Suppressor macrophage (primary cell): ENCODE measurements at regions not wholly inside any gene's neighbourhood (a gene's known extent, or its start where the extent isn't known, plus 50 kb on each side); places are given as distances from the start of the nearest gene placed in this dataset.
"Not testable (repeated sequence)": the region's sequence is repeated elsewhere in the genome, so short reads cannot be mapped to it uniquely, and the experiment has no call there.

Experiments used
- DNase-seq, 4 experiments: peaks; one replicate each; pipeline ENCODE4 v3.0.0-alpha.2; 2020 to 2022

DNA sequence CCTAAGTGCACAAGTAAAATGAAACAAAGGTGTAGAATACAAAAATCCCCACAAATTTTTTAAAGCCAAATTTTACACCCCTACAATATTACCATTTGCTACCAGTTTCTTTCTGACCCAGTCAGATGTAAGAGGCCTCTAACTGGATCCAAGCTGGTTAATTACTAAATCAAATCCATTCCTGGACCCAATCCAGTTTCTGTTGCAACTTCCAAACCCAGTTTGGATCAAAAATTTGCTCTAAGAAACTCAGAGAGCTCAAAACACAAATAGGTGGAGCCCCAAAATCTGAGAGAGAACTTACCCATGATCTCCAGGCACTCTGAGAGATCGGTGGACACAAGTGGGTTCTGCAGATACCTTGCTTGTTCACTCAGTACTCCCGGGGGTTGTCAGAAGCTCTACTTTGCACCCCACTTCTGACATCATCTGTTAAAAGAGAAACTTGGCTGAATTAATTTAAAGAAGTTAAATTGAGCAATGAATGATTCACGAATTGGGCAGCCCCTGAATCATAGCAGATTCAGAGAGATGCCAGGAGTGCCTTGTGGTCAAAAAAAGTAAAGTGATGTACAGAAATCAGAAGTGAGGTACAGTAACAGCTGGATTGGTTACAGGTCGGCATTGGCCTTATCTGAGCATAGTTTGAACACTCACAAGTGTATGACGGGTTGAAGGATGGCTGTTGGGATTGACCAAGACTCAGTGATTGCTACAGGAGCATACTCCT is 448.0 kb downstream of the KCNT2 start:
- DNase-seq = no peak

DNA sequence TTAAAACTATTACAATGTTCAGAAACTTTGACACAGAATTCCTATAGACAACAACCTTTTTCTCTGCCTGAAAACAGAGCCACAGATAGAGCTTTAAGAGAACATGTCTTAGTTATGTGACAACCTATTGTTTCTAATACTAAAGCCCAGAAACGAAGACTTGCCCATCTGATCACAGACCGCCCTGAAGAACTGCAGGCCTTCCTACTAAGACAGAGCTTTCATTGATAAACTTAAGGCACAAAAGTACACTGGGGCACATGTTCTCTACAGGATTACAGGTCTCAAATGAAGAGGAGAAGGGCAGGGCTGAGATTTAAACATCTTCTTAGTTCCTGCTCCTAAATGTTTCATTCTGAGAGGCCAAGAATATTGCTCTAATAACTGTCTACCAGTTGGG is 452.7 kb downstream of the KCNT2 start:
- DNase-seq = no peak

DNA sequence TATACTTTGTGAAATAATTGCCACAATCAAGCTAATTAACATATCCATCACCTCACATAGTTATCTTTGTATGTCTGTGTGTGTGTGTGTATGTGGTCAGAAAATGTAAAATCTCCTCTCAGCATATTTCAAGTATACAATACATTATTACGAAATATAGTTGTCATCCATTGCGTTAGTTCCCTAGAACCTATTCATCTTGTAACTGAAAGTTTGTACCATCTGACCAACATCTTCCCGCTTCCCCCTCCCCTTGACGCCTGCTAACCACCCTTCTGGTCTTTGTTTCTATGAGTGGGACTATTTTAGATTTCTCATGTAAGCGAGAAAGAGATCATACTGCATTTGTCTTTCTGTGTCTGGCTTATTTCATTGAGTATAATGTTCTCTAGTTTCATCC is 455.3 kb downstream of the KCNT2 start:
- DNase-seq = peak; percentile 8 to 41 (median 26)

DNA sequence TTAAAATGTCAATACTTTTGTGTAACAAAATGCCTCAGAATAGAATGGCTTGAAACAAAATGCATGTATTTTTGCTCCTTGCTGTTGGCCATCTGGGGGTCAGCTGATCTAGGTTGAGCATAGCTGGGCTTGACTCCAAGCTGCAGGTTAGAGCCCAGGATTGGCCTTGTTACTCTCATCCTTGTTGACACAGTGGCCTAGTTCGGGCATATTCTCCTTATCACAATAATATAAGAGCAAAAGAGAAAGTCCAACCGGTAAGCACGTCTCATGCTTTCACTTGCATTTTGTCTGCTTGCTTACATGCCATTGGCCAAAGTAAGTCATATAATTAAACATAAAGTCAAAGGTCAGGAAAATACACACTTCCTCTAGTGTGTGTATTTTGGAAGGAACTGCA is 456.2 kb downstream of the KCNT2 start:
- DNase-seq = peak in 1 of 4 experiments; percentile 3

DNA sequence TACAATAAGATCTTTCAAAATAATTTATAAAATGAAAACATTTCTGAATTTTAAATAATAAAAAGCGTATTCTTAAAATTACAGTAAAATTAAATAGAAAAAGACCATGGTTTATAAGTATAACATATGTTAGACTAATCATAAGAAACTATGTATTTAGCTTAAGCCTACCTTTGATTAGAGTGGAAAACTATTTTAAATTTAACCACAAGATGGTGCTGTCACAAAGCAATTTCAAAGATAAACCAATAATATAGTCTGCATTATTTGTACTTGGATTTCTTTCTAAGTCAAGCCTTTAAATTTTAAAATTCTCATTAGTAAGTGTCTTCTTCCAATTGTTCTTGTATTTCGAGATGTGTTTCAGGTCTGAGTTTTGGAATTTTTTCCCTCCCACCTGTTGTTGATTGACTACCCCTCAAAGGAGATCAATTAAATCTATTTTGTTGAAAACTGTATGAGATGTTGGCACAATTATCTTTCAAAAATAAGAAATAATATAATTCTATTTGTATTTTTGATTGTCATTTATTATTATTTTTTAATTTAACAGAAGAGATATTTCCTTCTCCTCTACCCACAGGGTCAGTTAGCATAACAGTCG is 459.8 kb downstream of the KCNT2 start:
- peak in 3 of 4 experiments; percentile 14 to 59 (median 54) for DNase-seq

DNA sequence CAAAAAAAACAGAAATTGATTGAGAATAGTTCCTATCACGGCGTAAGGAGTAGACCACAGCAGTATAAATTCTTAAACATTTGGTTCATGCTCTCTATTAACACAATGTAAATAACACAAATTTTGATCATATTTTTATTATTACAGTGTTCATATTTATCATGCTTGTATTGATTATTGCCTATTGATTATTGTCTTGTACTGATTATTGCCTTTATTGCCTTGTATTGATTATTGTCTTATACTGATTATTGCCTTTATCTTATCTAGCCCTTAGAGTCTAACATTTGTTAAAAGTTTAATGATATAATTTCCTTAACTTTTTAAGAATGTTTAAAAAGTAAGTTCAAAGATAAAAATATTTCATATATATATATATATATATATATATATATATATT is 460.7 kb downstream of the KCNT2 start:
- DNase-seq = no peak

DNA sequence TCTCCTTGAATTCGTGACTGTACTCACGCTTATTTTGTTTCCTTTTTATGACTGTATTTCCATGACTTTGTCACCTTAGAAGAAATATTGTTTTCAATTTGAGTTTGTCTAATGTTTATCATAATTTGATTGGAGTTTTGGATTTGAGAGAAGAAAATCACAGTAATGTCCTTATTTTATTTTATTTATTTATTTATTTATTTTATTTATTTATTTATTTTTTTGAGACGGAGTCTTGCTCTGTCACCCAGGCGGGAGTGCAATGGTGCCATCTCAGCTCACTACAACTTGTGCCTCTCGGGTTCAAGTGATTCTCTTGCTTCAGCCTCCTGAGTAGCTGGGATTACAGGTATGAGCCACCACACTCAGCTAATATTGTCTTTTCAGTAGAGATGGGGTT is 463.1 kb downstream of the KCNT2 start:
- DNase-seq = not testable (repeated sequence)

DNA sequence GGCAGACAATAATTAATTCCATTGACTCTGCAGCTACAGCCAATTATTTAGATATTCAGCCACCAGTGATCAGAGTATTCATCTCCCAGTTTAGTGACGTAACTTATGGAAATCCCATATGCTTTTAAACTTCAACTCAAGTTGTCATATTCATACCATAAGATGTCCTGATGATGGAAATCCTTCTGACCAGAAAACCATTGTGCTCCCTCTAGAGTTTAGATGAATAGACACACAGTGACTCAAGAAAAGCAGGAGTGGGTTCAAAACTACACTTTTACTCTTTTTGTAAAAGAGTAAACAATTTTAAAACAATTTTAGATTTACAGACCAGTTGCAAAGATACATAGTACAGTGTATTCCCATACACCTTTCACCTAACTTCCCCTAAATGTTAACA is 463.7 kb downstream of the KCNT2 start:
- no peak for DNase-seq

DNA sequence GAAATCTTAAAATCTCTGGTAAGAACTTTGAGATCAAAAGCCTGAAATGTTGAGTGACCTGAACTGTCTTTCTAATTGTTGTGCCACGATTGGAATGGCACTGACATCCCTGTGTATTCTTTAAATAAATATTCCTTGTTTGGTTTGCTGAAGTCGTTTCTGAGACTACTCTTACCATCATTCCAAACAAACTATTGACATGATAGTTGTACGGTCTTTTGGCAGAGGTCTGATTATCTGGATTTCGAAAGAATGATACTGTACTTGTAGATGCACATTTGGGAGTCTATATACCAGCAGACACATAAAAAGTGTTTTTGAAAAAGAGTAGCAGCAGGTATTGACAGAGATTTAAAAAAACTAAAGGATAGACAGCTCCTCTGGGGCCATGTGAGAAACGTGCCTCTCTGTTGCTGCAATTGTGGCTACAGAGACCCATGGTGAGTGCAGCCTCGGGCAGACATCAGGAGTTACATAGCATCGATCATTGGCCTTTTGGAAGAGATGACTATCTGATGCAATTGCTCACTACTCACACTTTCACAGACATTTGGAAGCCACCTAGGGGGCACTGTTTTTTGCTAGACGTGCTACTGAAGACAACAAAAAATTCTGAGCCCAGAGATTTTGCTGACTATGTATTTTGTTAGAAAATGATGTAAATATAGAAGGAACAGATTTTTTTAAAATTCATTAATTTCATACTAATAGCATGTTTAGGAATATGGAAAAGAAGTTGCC is 464.5 kb downstream of the KCNT2 start:
- DNase-seq = no peak

DNA sequence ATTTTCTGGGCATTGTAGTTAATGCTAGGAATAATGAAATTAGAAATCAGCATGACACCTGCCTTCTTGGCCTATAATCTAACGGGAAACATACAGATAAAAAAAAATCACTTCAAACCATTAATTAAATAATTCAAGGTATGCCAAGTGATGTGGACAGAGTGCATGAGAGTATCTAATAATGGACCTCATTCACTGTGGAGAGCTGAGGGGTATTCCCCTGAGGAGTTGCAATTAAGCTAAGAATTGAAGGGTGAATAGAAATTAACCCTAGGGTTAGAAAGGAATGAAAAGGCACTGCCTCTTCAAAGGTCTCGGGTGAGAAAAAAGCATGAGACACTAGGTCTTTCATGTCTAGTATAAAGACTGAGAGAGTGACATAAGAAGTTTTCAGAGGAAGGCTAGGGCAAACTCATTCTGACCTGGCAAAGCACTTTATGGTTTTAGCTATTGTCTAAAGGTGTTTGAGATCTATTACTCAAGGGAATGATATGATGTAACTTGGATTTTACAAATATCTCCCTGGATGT is 466.1 kb downstream of the KCNT2 start:
- DNase-seq = no peak

DNA sequence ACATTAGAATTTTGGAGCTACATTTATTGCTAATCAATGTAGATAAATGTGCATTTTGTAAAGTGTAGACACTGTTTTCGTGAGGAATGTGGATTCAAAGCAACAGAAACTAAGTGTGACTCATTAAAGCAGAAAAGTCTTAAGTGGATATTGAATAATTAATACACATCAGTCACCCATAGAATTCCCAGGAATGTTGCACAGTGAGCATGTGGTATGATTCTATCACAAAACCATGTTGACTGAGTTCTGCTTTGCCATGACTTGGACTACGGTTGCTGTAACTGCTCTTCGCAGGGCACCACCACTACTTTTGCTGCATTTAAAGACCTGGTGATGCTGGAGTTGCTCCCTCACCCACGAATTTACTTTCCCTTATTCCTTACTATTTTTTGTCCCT is 471.8 kb downstream of the KCNT2 start:
- no peak for DNase-seq

DNA sequence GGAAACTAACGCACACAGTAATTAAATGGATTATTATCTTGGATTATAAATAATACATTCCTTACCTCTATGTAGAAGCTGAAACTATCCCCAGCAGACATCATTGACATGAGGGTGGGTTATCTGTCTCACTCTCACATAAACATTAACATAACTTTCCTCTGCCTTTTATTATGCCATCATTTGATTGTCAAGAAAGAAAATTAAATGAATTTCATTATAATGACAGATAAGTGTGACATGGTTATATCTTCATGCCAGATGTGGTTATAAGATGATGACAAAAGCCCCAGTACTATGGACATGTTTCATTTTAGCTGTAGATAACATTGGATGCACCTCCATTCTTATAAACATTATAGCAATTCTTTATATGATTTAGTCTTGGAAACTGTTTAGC is 476.5 kb downstream of the KCNT2 start:
- DNase-seq = no peak

DNA sequence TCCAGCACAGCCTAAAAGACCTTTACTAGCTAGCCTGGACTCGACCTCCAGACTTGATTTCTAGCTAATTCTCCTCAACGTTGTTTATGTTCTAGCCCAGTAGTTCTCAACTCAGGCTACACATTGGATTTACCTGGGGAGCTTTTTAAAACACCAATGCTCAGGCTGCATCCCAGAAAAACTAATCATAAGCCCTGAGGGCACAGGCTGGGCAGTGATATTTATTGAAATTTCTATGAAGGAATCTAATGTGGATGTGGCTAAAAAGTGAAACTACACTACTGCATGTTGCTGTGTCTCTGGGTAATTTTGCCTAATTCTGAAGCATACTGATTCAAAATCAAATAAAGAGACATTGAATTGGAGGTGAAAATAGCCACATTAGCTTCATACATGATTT is 479.4 kb downstream of the KCNT2 start:
- no peak for DNase-seq

DNA sequence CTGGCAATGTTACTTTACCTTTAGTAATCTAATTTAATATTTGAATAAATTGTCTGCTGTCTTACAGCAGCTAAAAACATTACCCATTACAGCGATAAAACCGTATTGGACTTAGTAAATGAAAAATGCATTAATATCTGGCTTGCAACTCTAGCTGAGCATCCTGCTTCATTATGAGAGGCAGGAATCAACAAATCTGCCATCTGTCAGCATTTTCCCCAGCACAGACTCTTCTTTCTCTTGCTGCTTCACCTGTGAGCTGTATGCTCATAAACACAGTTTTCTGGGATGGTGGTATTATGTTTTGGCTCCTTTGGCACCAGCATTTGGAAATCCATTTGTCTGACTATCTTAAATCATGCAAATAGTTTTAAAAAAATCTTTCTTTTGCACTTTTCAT is 487.1 kb downstream of the KCNT2 start:
- DNase-seq = no peak

DNA sequence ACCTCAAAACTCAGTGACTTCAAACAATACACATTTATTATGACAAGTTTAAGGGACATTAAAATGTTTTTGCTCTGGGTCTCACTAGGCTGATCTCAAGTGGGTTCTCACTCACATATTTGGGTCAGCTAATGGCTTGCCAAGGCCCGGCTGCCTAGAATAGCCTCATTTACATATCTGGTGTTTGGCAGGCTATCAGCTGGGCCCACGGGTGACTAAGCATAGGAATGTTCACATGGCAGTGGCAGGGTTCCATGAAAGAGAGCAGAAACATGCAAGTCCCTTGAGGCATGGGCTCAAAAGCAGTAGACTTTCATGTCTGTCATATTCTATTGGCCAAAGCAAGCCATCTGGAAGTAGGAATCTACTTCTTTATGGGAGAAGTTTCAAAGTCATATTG is 492.6 kb downstream of the KCNT2 start:
- no peak for DNase-seq

DNA sequence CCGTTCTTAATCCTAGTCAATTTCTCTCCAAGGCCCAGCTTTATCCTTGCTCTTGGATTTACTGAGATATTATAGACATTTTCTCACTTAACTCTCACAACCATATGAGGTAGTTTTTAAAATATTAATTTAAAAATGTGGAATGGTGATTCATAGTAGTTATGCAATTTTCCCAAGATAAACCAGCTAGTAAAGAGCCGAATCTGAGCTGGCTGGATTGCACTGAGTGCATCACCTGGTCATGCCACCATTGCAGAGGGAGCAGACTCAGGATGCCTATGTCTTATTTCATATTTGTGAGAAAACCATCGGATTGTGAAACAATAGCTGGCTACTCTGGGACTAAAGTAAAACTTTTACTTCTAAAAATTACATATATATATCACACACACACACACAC is 494.0 kb downstream of the KCNT2 start:
- DNase-seq = no peak

DNA sequence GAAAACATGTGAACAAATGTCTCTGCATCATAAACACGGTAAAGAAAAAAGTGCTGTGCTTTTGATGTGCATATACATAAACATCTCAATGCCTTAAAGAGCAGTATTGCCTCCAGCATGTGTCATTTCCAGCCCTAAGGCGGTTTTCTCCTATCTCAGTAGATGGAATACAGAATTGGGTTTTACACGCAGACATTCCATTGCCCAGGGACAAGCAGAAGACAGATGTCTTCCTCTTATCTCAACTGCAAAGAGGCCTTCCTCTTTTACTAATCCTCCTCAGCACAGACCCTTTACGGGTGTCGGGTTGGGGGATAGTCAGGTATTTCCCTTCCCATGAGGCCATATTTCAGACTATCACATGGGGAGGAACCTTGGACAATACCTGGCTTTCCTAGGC is 499.2 kb downstream of the KCNT2 start:
- not testable (repeated sequence) for DNase-seq

DNA sequence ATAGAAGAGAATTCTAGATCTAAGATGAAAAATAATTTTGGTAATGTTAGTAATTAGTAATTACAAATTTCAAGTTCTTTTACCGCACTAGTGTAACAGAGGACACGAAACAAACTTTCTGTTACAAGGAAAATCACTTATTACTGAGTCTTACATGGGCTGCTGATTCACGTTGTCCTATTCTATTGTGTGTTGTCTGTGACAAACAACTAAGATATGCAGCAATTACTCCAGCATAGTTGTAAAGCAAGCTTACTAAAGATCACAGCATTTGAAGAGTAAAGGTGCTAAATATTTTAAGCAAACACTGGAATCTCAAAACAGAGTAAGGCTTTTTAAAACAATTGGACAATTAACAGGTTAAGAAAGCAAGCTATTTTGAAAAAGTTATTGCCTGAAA is 502.3 kb downstream of the KCNT2 start:
- DNase-seq = no peak

DNA sequence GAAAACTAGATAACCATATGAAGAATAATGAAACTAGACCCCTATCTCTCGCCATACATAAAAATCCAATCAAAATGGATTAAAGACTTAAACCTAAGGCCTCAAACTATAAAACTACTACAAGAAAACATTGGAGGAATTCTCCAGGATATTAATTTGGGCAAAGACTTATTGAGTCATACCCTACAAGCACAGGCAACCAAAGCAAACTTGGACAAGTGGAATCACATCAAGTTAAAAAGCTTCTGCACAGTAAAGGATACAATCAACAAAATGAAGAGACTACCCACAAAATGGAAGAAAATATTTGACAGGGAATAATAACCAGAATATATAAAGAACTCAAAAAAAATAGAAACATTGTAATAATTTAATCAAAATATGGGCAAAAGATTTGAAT is 505.4 kb downstream of the KCNT2 start:
- no peak for DNase-seq

DNA sequence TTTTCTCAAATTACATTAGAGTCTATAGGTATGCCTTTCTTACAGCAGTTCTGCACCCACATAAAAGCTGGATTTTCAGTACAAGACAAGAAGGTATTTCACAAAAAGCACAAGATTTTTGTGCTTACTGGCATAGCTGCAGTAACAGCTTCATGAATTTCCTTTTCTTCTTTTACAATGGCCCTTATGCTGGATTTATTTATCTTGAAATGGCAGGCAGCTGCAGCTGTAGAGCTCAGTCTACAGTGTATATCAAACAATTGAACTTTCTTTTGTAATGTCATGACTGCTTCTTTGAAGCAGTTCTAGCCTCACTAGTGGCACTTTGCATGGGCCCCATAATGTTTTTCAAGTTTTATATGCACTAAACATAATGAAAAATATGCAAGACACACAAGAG is 510.2 kb downstream of the KCNT2 start:
- no peak for DNase-seq

DNA sequence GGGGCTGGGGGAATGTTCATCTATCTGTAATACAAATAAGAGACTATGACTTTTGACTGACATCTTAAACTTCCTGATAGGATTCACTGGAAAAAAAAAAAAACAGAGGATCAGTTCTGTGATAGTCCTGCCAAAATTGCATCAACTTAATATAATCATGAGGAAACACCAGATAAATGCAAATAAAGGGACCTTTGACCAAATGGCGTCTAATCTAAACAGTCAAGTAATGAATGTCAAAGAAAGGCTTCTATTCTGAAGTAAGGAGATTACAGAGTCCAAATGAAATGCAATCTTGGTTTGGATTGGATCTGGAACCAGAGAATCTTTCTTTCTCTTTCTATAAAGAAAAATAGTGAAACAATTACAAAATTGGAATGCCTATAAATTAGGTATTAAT is 513.4 kb downstream of the KCNT2 start:
- no peak for DNase-seq

DNA sequence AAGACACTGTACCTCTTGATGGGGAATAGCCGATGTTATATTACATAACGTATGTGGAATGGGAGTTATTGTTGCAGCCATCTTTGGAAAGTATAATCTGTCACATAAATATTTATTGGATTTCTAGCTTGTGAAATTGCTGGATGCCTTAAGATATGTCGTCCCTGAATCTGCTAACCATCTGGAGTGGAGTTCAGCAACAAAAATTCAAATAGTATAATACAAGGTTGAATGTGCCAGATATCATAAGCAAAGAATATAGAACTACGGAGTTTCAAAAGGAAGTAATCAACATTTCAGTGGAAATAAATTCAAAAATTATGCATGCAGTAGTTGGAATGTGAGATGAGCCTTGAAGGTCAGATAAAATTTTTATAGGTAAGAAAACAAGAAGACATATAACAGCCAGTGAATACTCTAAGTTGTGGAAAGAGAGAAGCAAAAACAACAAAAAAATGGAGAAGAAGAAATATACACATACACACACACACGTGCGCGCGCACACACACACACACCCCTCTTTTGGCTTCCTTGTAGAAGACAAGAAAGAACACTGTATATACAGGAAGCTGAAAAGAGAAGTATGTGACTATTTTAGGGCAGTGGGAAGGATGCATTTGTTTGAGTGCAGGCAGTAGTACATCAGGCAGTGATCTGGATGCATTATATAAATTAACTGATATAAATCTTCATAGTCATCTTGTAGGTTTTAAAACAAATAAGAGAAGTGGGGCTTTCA is 516.7 kb downstream of the KCNT2 start:
- no peak for DNase-seq

DNA sequence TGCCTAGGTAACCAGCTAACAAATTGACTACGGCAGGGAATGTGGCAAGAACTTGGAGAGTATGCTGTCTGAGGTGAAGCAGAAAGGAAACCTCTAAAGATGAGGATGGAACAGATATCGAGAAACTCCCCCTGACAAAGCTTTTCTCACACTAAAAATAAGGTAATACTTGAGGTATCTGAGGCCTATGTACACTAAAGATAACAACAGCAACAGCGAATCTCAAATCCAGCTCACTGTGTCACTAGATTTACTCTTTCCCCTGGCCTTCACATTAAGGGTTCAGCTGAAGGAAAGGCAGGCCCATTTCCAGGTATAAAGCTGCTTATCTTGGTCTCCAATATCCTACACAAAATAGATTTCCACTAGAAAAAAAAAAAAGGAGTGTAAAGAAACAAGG is 518.0 kb downstream of the KCNT2 start:
- DNase-seq = no peak
